Activated CD4-positive, alpha-beta T cell treated with anti-CD3 and anti-CD28 coated beads for 48 hours (primary cell): ENCODE measurements at regions not wholly inside any gene's neighbourhood (a gene's known extent, or its start where the extent isn't known, plus 50 kb on each side); places are given as distances from the start of the nearest gene placed in this dataset.

ENCODE experiments used
- DNase-seq: peaks from one replicate; pipeline ENCODE4 v3.0.0-alpha.2; 2020

DNA sequence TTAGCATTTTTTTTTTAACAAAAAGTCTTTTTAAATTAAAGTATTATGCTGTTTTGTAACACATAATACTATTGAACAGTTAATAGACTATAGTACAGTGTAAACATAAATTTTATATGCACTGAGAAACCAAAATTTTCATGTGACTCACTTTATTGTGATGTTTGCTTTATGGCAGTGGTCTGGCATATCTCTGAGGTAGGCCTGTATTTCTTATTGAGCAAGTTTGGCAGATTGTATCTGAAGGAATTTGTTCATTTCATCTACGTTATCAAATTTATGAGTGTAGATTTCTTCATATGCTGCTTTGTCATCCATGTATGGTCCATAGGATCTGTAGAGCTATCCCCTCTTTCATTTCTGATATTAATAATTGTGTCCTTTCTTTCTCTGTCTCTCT is 78.8 kb upstream of the PDE3A start:
- DNase-seq, result no peak

- no peak for DNase-seq
Observed at GRCh38 chr12:20300457-20300856, 67.9 kb upstream of the PDE3A start.

GRCh38 chr12:20305470-20305869 is 62.9 kb upstream of the PDE3A start:
- DNase-seq, result no peak

DNA sequence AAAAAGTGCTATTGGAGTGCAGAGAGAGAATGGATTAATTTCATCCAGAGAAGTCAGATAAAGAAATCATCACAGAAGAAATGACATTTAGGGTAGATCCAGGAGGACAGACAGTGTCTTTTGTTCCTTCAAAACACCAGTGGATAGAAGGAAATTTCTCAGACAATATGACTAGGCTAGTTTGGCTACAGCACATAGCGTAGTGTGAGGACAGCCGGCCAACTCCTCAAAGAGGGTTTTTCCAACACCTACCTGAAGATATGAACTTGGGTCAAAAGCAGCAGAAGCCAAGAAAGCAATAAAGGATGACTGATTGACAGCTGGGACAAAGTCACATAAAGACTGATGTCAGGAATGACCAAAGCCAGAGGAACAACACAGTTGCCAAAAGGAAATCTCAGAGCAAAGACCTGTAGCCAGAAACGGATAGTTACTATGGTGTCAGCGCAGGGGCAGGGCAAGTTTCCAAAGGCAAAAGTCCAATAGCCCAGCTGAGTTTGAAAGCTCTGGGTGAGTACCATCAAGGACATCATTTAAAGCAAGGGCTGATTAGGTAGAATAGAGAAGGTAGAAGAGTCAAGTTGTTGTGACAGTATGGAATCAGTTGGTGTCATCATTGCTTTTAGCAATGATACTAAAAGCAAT is 58.7 kb upstream of the PDE3A start:
- no peak for DNase-seq

DNA sequence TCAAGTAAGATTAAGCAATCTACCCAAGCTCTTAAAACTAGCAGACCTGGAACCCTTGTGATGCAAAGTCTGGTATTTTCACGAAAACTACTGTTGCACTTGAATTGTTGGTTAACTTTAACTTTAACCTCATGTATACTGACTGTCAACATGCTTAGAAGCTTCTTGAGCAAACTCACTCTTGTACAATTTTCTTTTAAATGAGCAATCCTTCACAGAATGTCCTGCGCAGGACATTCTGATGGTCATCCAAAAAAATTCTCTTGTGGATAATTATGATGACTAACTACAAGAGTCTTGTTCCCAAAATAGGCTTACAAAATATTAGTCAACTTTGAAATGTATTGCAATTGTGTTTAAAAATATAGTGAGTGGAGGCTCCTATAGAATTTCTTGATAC is 54.0 kb upstream of the PDE3A start:
- no peak for DNase-seq

DNA sequence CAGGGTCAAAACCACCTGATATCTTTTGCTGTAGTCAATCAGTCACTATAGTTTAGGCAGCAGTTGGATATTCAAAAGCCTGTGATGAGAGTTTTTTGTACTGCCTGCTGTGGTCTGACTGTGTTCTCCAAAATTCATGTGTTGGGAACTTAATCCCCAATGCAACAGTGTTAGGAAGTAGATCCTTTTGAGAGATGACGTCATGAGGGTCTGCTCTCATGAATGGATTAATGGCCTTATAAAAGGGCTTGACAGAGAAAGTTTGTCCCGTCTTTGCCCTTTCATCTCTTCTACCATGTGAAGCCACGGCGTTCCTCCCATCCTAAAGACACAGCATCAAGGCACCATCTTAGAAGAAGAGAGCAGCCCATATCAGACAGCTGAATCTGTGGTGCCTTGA is 50.8 kb upstream of the PDE3A start:
- DNase-seq, result no peak
